Lung (tissue), 11 donors: ENCODE measurements at regions not wholly inside any gene's neighbourhood (a gene's known extent, or its start where the extent isn't known, plus 50 kb on each side); places are given as distances from the start of the nearest gene placed in this dataset.

Experiments
- ATAC-seq: fragments of 200-7000 bp; cut with Tn5 transposase; one replicate; pipeline ENCODE4 v1.9.1; 2020; ENCODE audit warnings: moderate number of reproducible peaks; ENCODE audit not compliant: insufficient read depth, low FRiP score
- DNase-seq, 3 donors: peaks; one replicate each; pipeline ENCODE4 v3.0.0-alpha.2; 2013 to 2017
- H3K27ac ChIP-seq, 2 donors: one replicate each; pipeline ENCODE4 v1.5.1; 2013; ENCODE audit warnings: mild to moderate bottlenecking in 2 of 2, moderate library complexity in 2 of 2, control low read depth in 1 of 2, inconsistent platforms in 1 of 2, low read depth in 1 of 2, low read length in 1 of 2
- H3K27me3 ChIP-seq, 3 donors: one replicate each; pipeline ENCODE4 v1.5.1; 2013; ENCODE audit warnings: low read length in 2 of 3; ENCODE audit not compliant: control insufficient read depth in 3 of 3, insufficient read depth in 3 of 3
- H3K36me3 ChIP-seq, 4 donors: one replicate each; pipeline ENCODE4 v1.5.1; 2013; ENCODE audit warnings: low read length in 4 of 4, mild to moderate bottlenecking in 1 of 4, moderate library complexity in 1 of 4; ENCODE audit not compliant: control insufficient read depth in 4 of 4, insufficient read depth in 4 of 4
- H3K4me1 ChIP-seq, 5 donors: one replicate each; pipeline ENCODE4 v1.5.1; 2013; ENCODE audit warnings: low read length in 5 of 5, mild to moderate bottlenecking in 2 of 5, moderate library complexity in 1 of 5; ENCODE audit not compliant: control insufficient read depth in 5 of 5, insufficient read depth in 5 of 5
- H3K4me3 ChIP-seq: one replicate; pipeline ENCODE4 v1.5.1; 2013; ENCODE audit warnings: mild to moderate bottlenecking, control low read depth, moderate library complexity
- H3K9ac ChIP-seq, 2 donors: one replicate each; pipeline ENCODE4 v1.5.1; 2013; ENCODE audit warnings: low read length in 2 of 2, control low read depth in 1 of 2; ENCODE audit not compliant: insufficient read depth in 1 of 2
- H3K9me3 ChIP-seq, 4 donors: one replicate each; pipeline ENCODE4 v1.5.1; 2013; ENCODE audit warnings: low read length in 3 of 4, mild to moderate bottlenecking in 1 of 4, moderate library complexity in 1 of 4; ENCODE audit not compliant: control insufficient read depth in 4 of 4, insufficient read depth in 3 of 4
- CTCF ChIP-seq: IDR thresholded peaks from 2 replicates; pipeline ENCODE4 v1.5.1; 2012; ENCODE audit warnings: mild to moderate bottlenecking; ENCODE audit errors: control extremely low read depth, extremely low read depth
- WGBS, 2 donors: extraction: QIAGEN DNeasy Blood & Tissue Kit; methylation state at CpG; one replicate each; pipeline ENCODE4 v1.1.7; 2013; 5-methylcytosine and 5-hydroxymethylcytosine counted together
- donor health status: control.
- donor health status: control.
- donor health status: Bipolar disorder and iron deficiency.
- donor health status: healthy.
- donor health status: DM: yes; HTN: yes; CAD: no.

GRCh38 chr7:115449689-115450088 is 527.8 kb downstream of the MDFIC start:
- no peak for DNase-seq
- no peaks in the 10 kb centered on the region for H3K27me3 ChIP-seq
- H3K36me3 ChIP-seq, result no peaks in the 10 kb centered on the region
- H3K27ac ChIP-seq, result no peak overlapping the region
- no peak overlapping the region for H3K9ac ChIP-seq
- no peaks in the 10 kb centered on the region for H3K4me1 ChIP-seq
- no peaks in the 10 kb centered on the region for H3K9me3 ChIP-seq
- no peak for TF ChIP-seq CTCF
- ATAC-seq, result no peak
- H3K4me3 ChIP-seq, result no peak overlapping the region
- 74 to 96% methylated on average over 3 of the region's 3 CpGs for WGBS, 2 donors

GRCh38 chr7:115447495-115447894 is 525.6 kb downstream of the MDFIC start:
- Histone ChIP-seq H3K27me3 (no peaks in the 10 kb centered on the region), H3K27ac (no peak overlapping the region), H3K9ac (no peak overlapping the region), H3K9me3 (no peaks in the 10 kb centered on the region), H3K36me3 (no peaks in the 10 kb centered on the region), H3K4me3 (no peak overlapping the region), H3K4me1 (no peaks in the 10 kb centered on the region)
- TF ChIP-seq CTCF, result no peak
- DNase-seq (no peak), ATAC-seq (no peak)
- 92 to 97% methylated on average over 2 of the region's 2 CpGs for WGBS, 2 donors

GRCh38 chr7:115441033-115441432 is 519.1 kb downstream of the MDFIC start:
- no peak overlapping the region for H3K9ac ChIP-seq
- H3K4me3 ChIP-seq, result no peak overlapping the region
- H3K4me1 ChIP-seq, result no peaks in the 10 kb centered on the region
- no peak overlapping the region for H3K27ac ChIP-seq
- no peaks in the 10 kb centered on the region for H3K27me3 ChIP-seq
- 87 to 88% methylated on average over 1 of the region's 1 CpG for WGBS, 2 donors
- H3K36me3 ChIP-seq, result no peaks in the 10 kb centered on the region
- TF ChIP-seq CTCF, result no peak
- DNase-seq (no peak), ATAC-seq (no peak)
- H3K9me3 ChIP-seq, result no peaks in the 10 kb centered on the region

- ATAC-seq, result no peak
- 92 to 97% methylated on average over 1 of the region's 1 CpG for WGBS, 2 donors
- Histone ChIP-seq H3K27me3 (no peaks in the 10 kb centered on the region), H3K27ac (no peak overlapping the region), H3K36me3 (no peaks in the 10 kb centered on the region), H3K9me3 (no peaks in the 10 kb centered on the region), H3K4me1 (no peaks in the 10 kb centered on the region), H3K9ac (no peak overlapping the region), H3K4me3 (no peak overlapping the region)
- DNase-seq, result no peak
- TF ChIP-seq CTCF, result no peak
Observed at GRCh38 chr7:115435178-115435577, 513.3 kb downstream of the MDFIC start.
